HepG2 (cell line): ENCODE measurements at regions not wholly inside any gene's neighbourhood (a gene's known extent, or its start where the extent isn't known, plus 50 kb on each side); places are given as distances from the start of the nearest gene placed in this dataset.

Experiments used
- ATAC-seq: fragments of 200-7000 bp; cut with Tn5 transposase; 3 replicates; pipeline ENCODE4 v1.9.1; 2020; ENCODE audit warnings: mild to moderate bottlenecking, moderate library complexity
- BruUV-seq: library from RNA; stranded (reverse); fragments of 400-500 nt; replicated peaks from 2 replicates; lab custom pipeline; 2021; lab: Mats Ljungman, UMichigan
- CTCF ChIA-PET: fragments of 300-600 bp; formaldehyde crosslinking; extraction: SDS; loops from one replicate; lab custom pipeline; 2021; ENCODE audit warnings: low total read pairs, inconsistent platforms, low intra/inter-chr PET ratio; lab: Yijun Ruan, JAX
- POLR2A ChIA-PET: fragments of 350-600 bp; sonication (Branson Sonifier 250); formaldehyde crosslinking; loops from one replicate; lab custom pipeline; 2020; ENCODE audit warnings: antibody characterized with exemption, inconsistent platforms; lab: Yijun Ruan, JAX
- DNase-seq: peaks from one replicate; pipeline ENCODE4 v3.0.0-alpha.2; 2015; ENCODE audit warnings: low spot score
- FAIRE-seq: peaks from 3 replicates; lab custom pipeline; 2011; peaks lifted over from hg19 to GRCh38; lab: Jason Lieb, UNC
- H2AFZ ChIP-seq: one replicate; pipeline ENCODE4 v1.6.1; 2011; ENCODE audit warnings: low read length, inconsistent platforms
- H3K27ac ChIP-seq: fragments of 300-600 bp; 3 replicates; pipeline ENCODE4 v1.8.0; 2011; ENCODE audit warnings: mixed run types, mild to moderate bottlenecking, mixed read lengths, low read length, inconsistent platforms; ENCODE audit not compliant: insufficient read depth; ENCODE audit errors: extremely low read length
- H3K27me3 ChIP-seq, 2 experiments: fragments of 200-600 bp in 1 of 2; 2 replicates in 1 of 2; 3 replicates in 1 of 2; pipeline versions ENCODE4 v1.6.0 to v1.8.0; 2011; ENCODE audit warnings: low read length in 2 of 2, mild to moderate bottlenecking in 2 of 2, moderate library complexity in 2 of 2, inconsistent platforms in 1 of 2; ENCODE audit not compliant: insufficient read depth in 2 of 2, control insufficient read depth in 1 of 2
- H3K36me3 ChIP-seq, 2 experiments: fragments of 200-600 bp in 1 of 2; replicated peaks in 1 of 2; 2 replicates in 1 of 2; 3 replicates in 1 of 2; pipeline versions ENCODE4 v1.5.1 to v1.8.0; 2011; ENCODE audit warnings: low read length in 2 of 2, inconsistent platforms in 1 of 2; ENCODE audit not compliant: insufficient read depth in 2 of 2, control insufficient read depth in 1 of 2
- H3K4me1 ChIP-seq: 2 replicates; pipeline ENCODE4 v1.5.1; 2012; ENCODE audit warnings: low read length, inconsistent platforms; ENCODE audit not compliant: insufficient read depth
- H3K4me2 ChIP-seq: 2 replicates; pipeline ENCODE4 v1.6.0; 2011; ENCODE audit warnings: low read depth, low read length, inconsistent platforms
- H3K4me3 ChIP-seq, 3 experiments: fragments of 200-600 bp in 1 of 3; sonication (generic), shearing (Covaris generic) in 1 of 3; replicated peaks in 1 of 3; 2 replicates each; pipeline ENCODE4 v1.5.1; 2011 to 2016; ENCODE audit warnings: low read length in 3 of 3, inconsistent platforms in 2 of 3, low read depth in 2 of 3, mild to moderate bottlenecking in 2 of 3, control low read depth in 1 of 3, mixed read lengths in 1 of 3; ENCODE audit not compliant: insufficient read depth in 1 of 3
- H3K79me2 ChIP-seq: one replicate; pipeline ENCODE4 v1.6.1; 2011; ENCODE audit warnings: low read length, inconsistent platforms; ENCODE audit not compliant: insufficient read depth
- H3K9ac ChIP-seq: 2 replicates; pipeline ENCODE4 v1.6.0; 2011; ENCODE audit warnings: mild to moderate bottlenecking, low read depth, low read length, inconsistent platforms; ENCODE audit not compliant: insufficient read depth
- H3K9me3 ChIP-seq: 2 replicates; pipeline ENCODE4 v1.5.1; 2012; ENCODE audit warnings: mild to moderate bottlenecking, low read length
- H4K20me1 ChIP-seq: 2 replicates; pipeline ENCODE4 v1.6.0; 2011; ENCODE audit warnings: inconsistent platforms, mild to moderate bottlenecking, low read length, moderate library complexity; ENCODE audit not compliant: insufficient read depth
- EZH2 ChIP-seq: conservative IDR thresholded peaks from 2 replicates; pipeline ENCODE4 v1.6.1; 2012; ENCODE audit warnings: mild to moderate bottlenecking, low read depth, low read length, moderate library complexity
- HIVEP1 ChIP-seq: sonication (generic); formaldehyde crosslinking; IDR thresholded peaks from 2 replicates; pipeline ENCODE4 v1.4.0; 2020; ENCODE audit warnings: mild to moderate bottlenecking, missing genetic modification reagents
- MAX ChIP-seq: IDR thresholded peaks from 2 replicates; pipeline ENCODE4 v1.6.1; 2012; ENCODE audit warnings: inconsistent platforms
- MED13 ChIP-seq: sonication (generic); formaldehyde crosslinking; IDR thresholded peaks from 2 replicates; pipeline ENCODE4 v1.5.0; 2020; ENCODE audit warnings: missing genetic modification reagents
- MEIS1 ChIP-seq: sonication (generic); formaldehyde crosslinking; IDR thresholded peaks from 2 replicates; pipeline ENCODE4 v1.9.0; 2021; ENCODE audit warnings: mild to moderate bottlenecking, missing genetic modification reagents, moderate library complexity, borderline replicate concordance
- MIXL1 ChIP-seq: IDR thresholded peaks from 2 replicates; pipeline ENCODE4 v1.6.1; 2016
- ZNF296 ChIP-seq: sonication (generic); formaldehyde crosslinking; conservative IDR thresholded peaks from 2 replicates; pipeline ENCODE4 v1.5.0; 2020; ENCODE audit warnings: mild to moderate bottlenecking, missing genetic modification reagents
- ZNF326 ChIP-seq: sonication (generic); formaldehyde crosslinking; IDR thresholded peaks from 2 replicates; pipeline ENCODE4 v1.4.0; 2020; ENCODE audit warnings: missing genetic modification reagents, borderline replicate concordance
- ZSCAN12 ChIP-seq: sonication (generic); formaldehyde crosslinking; IDR thresholded peaks from 2 replicates; pipeline ENCODE4 v1.9.0; 2021; ENCODE audit warnings: mild to moderate bottlenecking, missing genetic modification reagents
- WGBS: methylation state at CpG from one replicate; pipeline ENCODE4 v1.1.6; 2017; ENCODE audit warnings: low lambda C conversion rate; 5-methylcytosine and 5-hydroxymethylcytosine counted together
- in situ Hi-C: cut with HindIII; loops from 2 replicates; pipeline ENCODE4 v1.10.0; 2017; ENCODE audit warnings: low pct_unique_long_range_greater_than_20kb; ENCODE audit not compliant: extremely low pct_ligation_motif_present
- intact Hi-C: fragments of 100-400 bp; cut with micrococcal nuclease; formaldehyde crosslinking; loops from one replicate; pipeline ENCODE4 v1.10.0; 2022; ENCODE audit not compliant: unreplicated experiment
- TF ChIP-seq, protein P1 (sequence below): conservative IDR thresholded peaks from 2 replicates; pipeline ENCODE4 v1.6.1; 2018; ENCODE audit warnings: missing genetic modification reagents

GRCh38 chr12:113734503-113734902 is 231.6 kb downstream of the RBM19 start:
- Histone ChIP-seq H2AFZ (no peak overlapping the region), H3K9ac (no peak overlapping the region), H3K4me3 (no peak overlapping the region), H3K4me2 (no peak overlapping the region), H3K36me3 (no peaks in the 10 kb centered on the region), H3K9me3 (no peaks in the 10 kb centered on the region), H3K4me1 (peaks cover 7% of the 10 kb centered on the region; the same call in 1 of the 2 replicates), H3K27ac (no peak overlapping the region), H3K27me3 (no peaks in the 10 kb centered on the region), H3K79me2 (no peaks in the 10 kb centered on the region), H4K20me1 (no peaks in the 10 kb centered on the region)
- no peak for DNase-seq
- no peak for FAIRE-seq
- WGBS = 30% methylated on average over 3 of the region's 3 CpGs
- in situ Hi-C loops (no loop called here), intact Hi-C loops (no loop called here)
- ChIA-PET POLR2A (no interaction called here), CTCF (no interaction called here)
- ATAC-seq = no peak
- BruUV-seq = no TSS peak
- TF ChIP-seq ZSCAN12 (no peak), MIXL1 (no peak), MED13 (CRISPR knock-in tag) (no peak), MAX (no peak), HIVEP1 (no peak), ZNF296 (CRISPR knock-in tag) (no peak), ZNF326 (CRISPR knock-in tag) (no peak), MEIS1 (CRISPR knock-in tag) (no peak), EZH2 (no peak)
- TF ChIP-seq, protein P1, sequence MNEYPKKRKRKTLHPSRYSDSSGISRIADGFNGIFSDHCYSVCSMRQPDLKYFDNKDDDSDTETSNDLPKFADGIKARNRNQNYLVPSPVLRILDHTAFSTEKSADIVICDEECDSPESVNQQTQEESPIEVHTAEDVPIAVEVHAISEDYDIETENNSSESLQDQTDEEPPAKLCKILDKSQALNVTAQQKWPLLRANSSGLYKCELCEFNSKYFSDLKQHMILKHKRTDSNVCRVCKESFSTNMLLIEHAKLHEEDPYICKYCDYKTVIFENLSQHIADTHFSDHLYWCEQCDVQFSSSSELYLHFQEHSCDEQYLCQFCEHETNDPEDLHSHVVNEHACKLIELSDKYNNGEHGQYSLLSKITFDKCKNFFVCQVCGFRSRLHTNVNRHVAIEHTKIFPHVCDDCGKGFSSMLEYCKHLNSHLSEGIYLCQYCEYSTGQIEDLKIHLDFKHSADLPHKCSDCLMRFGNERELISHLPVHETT (CRISPR knock-in tag) = no peak
